ENCODE measurements at regions not wholly inside any gene's neighbourhood (a gene's known extent, or its start where the extent isn't known, plus 50 kb on each side); places are given as distances from the start of the nearest gene placed in this dataset.
A peak's percentile ranks its signal among the peaks of the same experiment; 100 is the strongest.

DNA sequence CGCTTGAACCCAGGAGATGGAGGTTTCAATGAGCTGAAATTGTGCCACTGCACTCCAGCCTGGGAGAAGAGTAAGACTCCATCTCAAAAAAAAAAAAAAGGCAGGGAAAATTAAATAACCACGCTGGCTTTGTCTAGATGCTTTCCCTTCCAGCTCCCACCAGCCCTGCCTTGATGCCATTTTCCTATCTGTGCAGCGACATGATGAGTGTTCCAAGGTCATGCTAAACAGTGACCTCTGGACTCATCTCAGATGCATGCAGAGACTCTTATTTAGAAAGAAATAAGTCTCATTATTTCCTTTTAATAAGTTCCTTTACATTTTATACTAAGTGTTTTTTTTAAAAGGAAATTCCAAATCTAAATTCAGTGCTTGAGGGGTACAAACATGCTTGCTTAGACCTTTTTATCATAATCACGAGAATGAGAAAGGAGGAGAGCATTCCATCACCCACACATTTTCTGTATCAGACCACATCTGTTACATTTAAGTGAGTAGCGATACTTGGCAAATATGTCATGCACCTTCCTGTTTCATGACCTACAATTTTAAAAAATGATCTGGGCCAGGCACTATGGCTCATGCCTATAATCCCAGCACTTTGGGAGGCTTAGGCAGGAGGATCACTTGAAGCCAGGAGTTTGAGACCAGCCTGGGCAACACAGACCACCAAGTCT is 101.1 kb upstream of the RREB1 start:
- Histone ChIP-seq H2AFZ (ENCODE audit: low read depth, low read length) (no peak overlapping the region), H3K9me1 (ENCODE audit: control insufficient read depth, insufficient read depth, low read length) (no peaks in the 10 kb centered on the region), H3K4me3 (no peak overlapping the region), H3K4me1 (replicated peaks in 1 of 2; ENCODE audit: control insufficient read depth in 2 of 2, insufficient read depth in 2 of 2, low read length in 2 of 2) (peaks cover 0 to 7% of the 10 kb centered on the region in 2 experiments; a peak in 1 of 5 replicates), H3K79me2 (ENCODE audit: control insufficient read depth, insufficient read depth, low read length) (no peaks in the 10 kb centered on the region), H3K27me3 (ENCODE audit: control insufficient read depth in 2 of 2, insufficient read depth in 2 of 2, low read length in 2 of 2) (no peaks in the 10 kb centered on the region), H3K36me3 (ENCODE audit: control insufficient read depth, insufficient read depth, low read length) (no peaks in the 10 kb centered on the region), H3K9me3 (replicated peaks; ENCODE audit: control insufficient read depth, insufficient read depth, low read depth, low read length) (no peaks in the 10 kb centered on the region), H3K27ac (ENCODE audit: extremely low read depth, low read depth, low read length) (no peak overlapping the region), H3K4me2 (ENCODE audit: insufficient read depth, low read length) (no peak overlapping the region), H4K20me1 (replicated peaks; ENCODE audit: control insufficient read depth, insufficient read depth, low read length) (no peaks in the 10 kb centered on the region), H3K9ac (ENCODE audit: insufficient read depth in 1 of 2, low read depth in 2 of 2, low read length in 2 of 2) (no peak overlapping the region)
- DNase-seq (ENCODE audit: extremely low read depth in 1 of 4, low spot score in 3 of 4), result no peak
- TF ChIP-seq EGR1 (conservative IDR thresholded peaks at IDR 0.05) (peak; percentile 30), CBFA2T3 (IDR thresholded peaks at IDR 0.05) (no peak), MYNN (IDR thresholded peaks at IDR 0.05) (peak; percentile 61; the same call in 1 of the 2 replicates), MYNN (CRISPR knock-in tag; IDR thresholded peaks at IDR 0.05) (no peak)
- 42% methylated on average over 5 of the region's 5 CpGs for WGBS (ENCODE audit: insufficient coverage, low coverage, missing lambda C conversion rate)
- ChIA-PET POLR2A (interaction anchor here (0.6 to 0.7 kb wide), 3 partner anchors 19 to 898 kb away, joined by 3 to 4 read pairs (median 4); no protein-coding TSS in a partner anchor), CTCF (ENCODE audit: low intra/inter-chr PET ratio) (no interaction called here)
- intact Hi-C loops (cut with micrococcal nuclease) (no loop called here), in situ Hi-C loops (cut with MboI) (no loop called here)
- BruUV-seq (replicated peaks), result no TSS peak
- FAIRE-seq, result no peak
- ATAC-seq, result no peak

DNA sequence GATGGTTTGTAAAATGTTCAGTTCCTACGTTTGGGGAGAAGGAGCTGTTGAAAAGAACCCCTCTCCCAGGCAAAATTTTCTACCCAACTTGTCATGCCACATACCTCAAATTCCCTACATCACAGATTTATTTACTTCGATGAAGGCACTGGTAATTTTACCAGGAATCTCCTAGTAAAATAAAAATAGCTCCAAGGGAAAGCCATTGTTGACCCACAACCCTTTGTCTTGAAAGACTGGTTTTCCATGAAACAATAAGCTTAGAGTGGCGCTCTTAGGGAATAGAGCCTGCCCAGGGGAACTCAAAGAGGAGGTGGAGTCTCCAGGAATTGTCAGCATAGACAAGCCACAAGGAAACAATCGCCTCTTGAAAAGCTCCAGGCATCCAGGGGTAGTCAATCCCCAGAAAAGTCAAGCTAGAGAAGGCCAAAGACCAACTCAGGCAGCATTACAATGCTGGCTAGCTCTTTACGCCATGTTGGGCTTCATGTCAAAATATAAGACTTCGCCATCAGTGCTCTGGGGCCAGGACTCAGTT is 99.2 kb upstream of the RREB1 start:
- DNase-seq (ENCODE audit: extremely low read depth in 1 of 4, low spot score in 3 of 4) (no peak), FAIRE-seq (peak; percentile 26), ATAC-seq (no peak; the same call in 2 of the 3 replicates)
- ChIA-PET POLR2A (interaction anchor here (0.6 to 2.1 kb wide), 6 partner anchors 8 to 1080 kb away, joined by 3 to 6 read pairs (median 4); no protein-coding TSS in a partner anchor), CTCF (ENCODE audit: low intra/inter-chr PET ratio) (no interaction called here)
- Histone ChIP-seq H3K4me1 (replicated peaks in 1 of 2; ENCODE audit: control insufficient read depth in 2 of 2, insufficient read depth in 2 of 2, low read length in 2 of 2) (no peaks in the 10 kb centered on the region; a peak in 1 of 5 replicates), H3K4me2 (ENCODE audit: insufficient read depth, low read length) (no peak overlapping the region), H3K9me3 (replicated peaks; ENCODE audit: control insufficient read depth, insufficient read depth, low read depth, low read length) (no peaks in the 10 kb centered on the region), H3K79me2 (ENCODE audit: control insufficient read depth, insufficient read depth, low read length) (no peaks in the 10 kb centered on the region), H3K36me3 (ENCODE audit: control insufficient read depth, insufficient read depth, low read length) (no peaks in the 10 kb centered on the region), H3K9ac (ENCODE audit: insufficient read depth in 1 of 2, low read depth in 2 of 2, low read length in 2 of 2) (no peak overlapping the region), H4K20me1 (replicated peaks; ENCODE audit: control insufficient read depth, insufficient read depth, low read length) (no peaks in the 10 kb centered on the region), H3K27me3 (ENCODE audit: control insufficient read depth in 2 of 2, insufficient read depth in 2 of 2, low read length in 2 of 2) (no peaks in the 10 kb centered on the region), H3K9me1 (ENCODE audit: control insufficient read depth, insufficient read depth, low read length) (no peaks in the 10 kb centered on the region), H3K4me3 (no peak overlapping the region), H2AFZ (ENCODE audit: low read depth, low read length) (peak overlapping the region; percentile 27), H3K27ac (ENCODE audit: extremely low read depth, low read depth, low read length) (no peak overlapping the region)
- BruUV-seq (replicated peaks), result no TSS peak
- 51% methylated on average over 6 of the region's 6 CpGs for WGBS (ENCODE audit: insufficient coverage, low coverage, missing lambda C conversion rate)
- in situ Hi-C loops (cut with MboI) (no loop called here), intact Hi-C loops (cut with micrococcal nuclease) (no loop called here)
- no peak for TF ChIP-seq RBM15 (IDR thresholded peaks at IDR 0.05; ENCODE audit: insufficient read depth, low read length)
- TF ChIP-seq MYNN (IDR thresholded peaks at IDR 0.05), result peak; percentile 89
- peak; percentile 49; the same call in 1 of the 2 replicates for TF ChIP-seq MYNN (CRISPR knock-in tag; IDR thresholded peaks at IDR 0.05)

Data from K562 (cell line).